ENCODE measurements at regions not wholly inside any gene's neighbourhood (a gene's known extent, or its start where the extent isn't known, plus 50 kb on each side); places are given as distances from the start of the nearest gene placed in this dataset.

- DNase-seq = no peak
These were observed 400.7 kb upstream of the TNP1 start for GRCh38 chr2:217260441-217261115.

GRCh38 chr2:217258170-217258569, 398.3 kb upstream of the TNP1 start:
- DNase-seq = no peak

GRCh38 chr2:217256251-217256650, 396.4 kb upstream of the TNP1 start:
- DNase-seq = no peak

- DNase-seq = no peak
These were observed 394.2 kb upstream of the TNP1 start for GRCh38 chr2:217254111-217254510.

- no peak for DNase-seq
These were observed 392.3 kb upstream of the TNP1 start for GRCh38 chr2:217252181-217252580.

- DNase-seq = no peak
These were observed 390.2 kb upstream of the TNP1 start for GRCh38 chr2:217250013-217250524.

- DNase-seq = no peak
These were observed 389.5 kb upstream of the TNP1 start for GRCh38 chr2:217249121-217250012.

GRCh38 chr2:217248312-217248935, 388.6 kb upstream of the TNP1 start:
- DNase-seq = no peak

- DNase-seq = no peak
These were observed 387.6 kb upstream of the TNP1 start for GRCh38 chr2:217247476-217247875.

- no peak for DNase-seq
These were observed 386.2 kb upstream of the TNP1 start for GRCh38 chr2:217246108-217246507.

GRCh38 chr2:217244815-217245214, 385.0 kb upstream of the TNP1 start:
- DNase-seq = no peak

GRCh38 chr2:217242947-217243346, 383.1 kb upstream of the TNP1 start:
- no peak for DNase-seq

GRCh38 chr2:217231724-217232123, 371.9 kb upstream of the TNP1 start:
- DNase-seq = no peak

- DNase-seq = no peak
These were observed 371.3 kb upstream of the TNP1 start for GRCh38 chr2:217231212-217231611.

GRCh38 chr2:217228732-217229131, 368.9 kb upstream of the TNP1 start:
- no peak for DNase-seq

GRCh38 chr2:217227794-217228193, 367.9 kb upstream of the TNP1 start:
- no peak for DNase-seq

- no peak for DNase-seq
These were observed 365.7 kb upstream of the TNP1 start for GRCh38 chr2:217225596-217225995.

- DNase-seq = peak; percentile 7
These were observed 363.5 kb upstream of the TNP1 start for GRCh38 chr2:217223222-217223930.

GRCh38 chr2:217222309-217222910, 362.5 kb upstream of the TNP1 start:
- DNase-seq = peak; percentile 38

GRCh38 chr2:217220228-217221013, 360.6 kb upstream of the TNP1 start:
- DNase-seq = no peak

GRCh38 chr2:217219164-217219520, 359.3 kb upstream of the TNP1 start:
- DNase-seq = no peak

Measured in CD4-positive, alpha-beta T cell treated with Interleukin-17A for 1 hour (primary cell).